Endothelial cell of umbilical vein (primary cell): ENCODE measurements at regions not wholly inside any gene's neighbourhood (a gene's known extent, or its start where the extent isn't known, plus 50 kb on each side); places are given as distances from the start of the nearest gene placed in this dataset.

Experiments used
- CTCF ChIP-seq, 2 donors: IDR thresholded peaks; 1 replicate in 1 of 2; 2 replicates in 1 of 2; pipeline ENCODE4 v1.5.1; 2011; ENCODE audit warnings: low read length in 2 of 2, mild to moderate bottlenecking in 2 of 2, moderate library complexity in 2 of 2, control low read depth in 1 of 2, inconsistent platforms in 1 of 2, low read depth in 1 of 2; ENCODE audit not compliant: insufficient read depth in 1 of 2; ENCODE audit errors: extremely low read depth in 1 of 2
- EZH2 ChIP-seq: IDR thresholded peaks from 2 replicates; pipeline ENCODE4 v1.6.1; 2012; ENCODE audit warnings: borderline replicate concordance, low read depth, mild to moderate bottlenecking, moderate library complexity, low read length, inconsistent platforms; ENCODE audit not compliant: severe bottlenecking
- FOS ChIP-seq: IDR thresholded peaks from 2 replicates; pipeline ENCODE4 v1.6.1; 2011; ENCODE audit warnings: mild to moderate bottlenecking, low read length, moderate library complexity, borderline replicate concordance; ENCODE audit not compliant: insufficient read depth
- GATA2 ChIP-seq: IDR thresholded peaks from 2 replicates; pipeline ENCODE4 v1.7.0; 2011; ENCODE audit warnings: low read depth, mild to moderate bottlenecking, moderate library complexity, mixed read lengths, low read length; ENCODE audit not compliant: insufficient read length, insufficient read depth
- JUN ChIP-seq: IDR thresholded peaks from 2 replicates; pipeline ENCODE4 v1.6.1; 2011; ENCODE audit warnings: borderline replicate concordance, low read depth; ENCODE audit not compliant: insufficient read length, insufficient read depth
- MAX ChIP-seq: IDR thresholded peaks from 2 replicates; pipeline ENCODE4 v1.6.1; 2011; ENCODE audit not compliant: insufficient read depth, insufficient read length
- MYC ChIP-seq: IDR thresholded peaks from one replicate; pipeline ENCODE4 v1.6.1; 2011; ENCODE audit warnings: mild to moderate bottlenecking, low read depth, low read length
- POLR2A ChIP-seq: IDR thresholded peaks from 2 replicates; pipeline ENCODE4 v1.6.1; 2012; ENCODE audit warnings: low read depth, mild to moderate bottlenecking, control low read depth, low read length
- POLR2AphosphoS5 ChIP-seq: IDR thresholded peaks from 2 replicates; pipeline ENCODE4 v1.6.1; 2012; ENCODE audit warnings: low read depth, mild to moderate bottlenecking, control low read depth, low read length, moderate library complexity; ENCODE audit not compliant: insufficient read depth

GRCh38 chr19:56969156-56969555 lies 128.6 kb upstream of the PEG3 start:
- TF ChIP-seq POLR2A: no peak
- TF ChIP-seq EZH2: no peak
- no peak for TF ChIP-seq CTCF (IDR thresholded peaks at IDR 0.05; ENCODE audit: extremely low read depth in 1 of 2, insufficient read depth in 1 of 2, low read depth in 1 of 2, low read length in 2 of 2)
- TF ChIP-seq POLR2AphosphoS5: no peak
- no peak for TF ChIP-seq JUN
- no peak for TF ChIP-seq MAX
- no peak for TF ChIP-seq MYC
- TF ChIP-seq GATA2: no peak
- TF ChIP-seq FOS: no peak
